Nephron (organoid): ENCODE measurements at regions not wholly inside any gene's neighbourhood (a gene's known extent, or its start where the extent isn't known, plus 50 kb on each side); places are given as distances from the start of the nearest gene placed in this dataset.

Experiments
- H3K27ac Mint-ChIP-seq, 3 experiments: 2 replicates each; pipeline ENCODE4 v1.8.0; 2020; ENCODE audit warnings: mixed read lengths in 3 of 3, mild to moderate bottlenecking in 2 of 3, moderate library complexity in 1 of 3
- H3K27me3 Mint-ChIP-seq: 2 replicates; pipeline ENCODE4 v1.8.0; 2021; ENCODE audit warnings: low read depth, mild to moderate bottlenecking, moderate library complexity, mixed read lengths
- H3K36me3 Mint-ChIP-seq: 2 replicates; pipeline ENCODE4 v1.8.0; 2020; ENCODE audit warnings: low read depth, mixed read lengths
- H3K4me1 Mint-ChIP-seq: 2 replicates; pipeline ENCODE4 v1.8.0; 2020; ENCODE audit warnings: mixed read lengths
- H3K4me3 Mint-ChIP-seq, 3 experiments: 2 replicates each; pipeline ENCODE4 v1.8.0; 2020; ENCODE audit warnings: mild to moderate bottlenecking in 3 of 3, mixed read lengths in 3 of 3, moderate library complexity in 2 of 3
- H3K9me3 Mint-ChIP-seq: 2 replicates; pipeline ENCODE4 v1.8.0; 2020; ENCODE audit warnings: mixed read lengths
- TF ChIP-seq, protein P1 (sequence below), 3 experiments: fragments of 200-600 bp; sonication (generic); IDR thresholded peaks; one replicate each; pipeline ENCODE4 v1.5.0; 2021; ENCODE audit warnings: antibody characterized with exemption in 3 of 3; ENCODE audit not compliant: unreplicated experiment in 3 of 3

DNA sequence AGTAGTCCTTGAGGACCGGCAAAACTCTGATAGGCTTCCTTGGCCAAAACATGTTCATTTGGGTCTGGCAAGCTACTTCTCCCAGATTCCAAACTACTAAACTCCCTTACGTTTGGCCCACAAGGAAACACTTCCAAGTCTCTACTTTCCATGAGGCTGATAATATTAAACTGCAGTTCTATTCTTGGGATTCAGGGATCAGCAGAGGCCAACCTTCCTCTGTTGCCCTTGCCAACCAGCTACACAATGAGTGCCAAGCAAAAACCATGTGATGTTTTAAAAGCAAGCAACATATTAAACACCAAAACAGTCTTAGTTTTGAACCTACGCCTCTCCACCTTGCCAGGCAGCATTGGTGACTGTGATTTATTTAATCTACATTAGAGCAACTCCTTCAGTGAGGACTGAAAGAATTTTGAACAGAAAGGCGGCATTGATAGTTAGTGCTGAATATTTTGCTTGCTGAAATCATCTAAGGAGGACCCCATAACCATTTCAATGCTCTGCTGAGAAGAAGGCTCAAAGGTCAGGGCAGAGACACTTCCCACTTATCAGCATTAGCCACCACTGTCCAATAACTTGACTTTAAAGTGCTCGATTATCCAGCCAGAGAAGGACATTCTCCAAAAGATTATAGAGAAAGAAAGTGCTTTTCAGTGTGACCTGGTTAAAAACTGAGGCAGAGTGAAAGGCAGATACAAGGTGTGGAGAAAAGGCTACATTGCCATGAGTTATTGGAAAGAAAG lies 287.1 kb downstream of the TBC1D4 start:
- Mint-ChIP-seq H3K27me3 (no peaks in the 10 kb centered on the region), H3K9me3 (no peaks in the 10 kb centered on the region)

DNA sequence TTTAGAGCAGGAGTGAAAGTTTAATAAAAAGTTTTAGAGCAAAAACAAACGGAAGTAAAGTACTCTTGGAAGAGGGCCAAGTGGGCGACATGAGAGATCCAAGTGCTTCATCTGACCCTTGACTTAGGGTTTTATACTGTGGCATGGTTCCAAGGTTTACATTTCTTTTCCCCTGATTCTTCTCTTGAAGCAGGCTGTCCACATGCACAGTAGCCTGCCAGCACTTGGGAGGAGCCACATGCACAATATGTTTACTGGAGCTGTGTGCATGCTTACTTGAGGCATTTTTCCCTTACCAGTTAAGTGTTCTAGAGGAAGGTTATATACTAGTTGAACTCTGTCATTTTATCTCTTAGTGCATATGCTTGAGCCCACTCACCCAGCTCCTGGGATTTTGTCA lies 295.6 kb downstream of the TBC1D4 start:
- Mint-ChIP-seq H3K36me3 (peaks cover 9% of the 10 kb centered on the region), H3K4me1 (peaks cover 32% of the 10 kb centered on the region), H3K27me3 (no peaks in the 10 kb centered on the region), H3K4me3 (no peak overlapping the region), H3K9me3 (peaks cover 33% of the 10 kb centered on the region), H3K27ac (peak overlapping the region; percentile 5 to 59 (median 15))
- TF ChIP-seq, protein P1, sequence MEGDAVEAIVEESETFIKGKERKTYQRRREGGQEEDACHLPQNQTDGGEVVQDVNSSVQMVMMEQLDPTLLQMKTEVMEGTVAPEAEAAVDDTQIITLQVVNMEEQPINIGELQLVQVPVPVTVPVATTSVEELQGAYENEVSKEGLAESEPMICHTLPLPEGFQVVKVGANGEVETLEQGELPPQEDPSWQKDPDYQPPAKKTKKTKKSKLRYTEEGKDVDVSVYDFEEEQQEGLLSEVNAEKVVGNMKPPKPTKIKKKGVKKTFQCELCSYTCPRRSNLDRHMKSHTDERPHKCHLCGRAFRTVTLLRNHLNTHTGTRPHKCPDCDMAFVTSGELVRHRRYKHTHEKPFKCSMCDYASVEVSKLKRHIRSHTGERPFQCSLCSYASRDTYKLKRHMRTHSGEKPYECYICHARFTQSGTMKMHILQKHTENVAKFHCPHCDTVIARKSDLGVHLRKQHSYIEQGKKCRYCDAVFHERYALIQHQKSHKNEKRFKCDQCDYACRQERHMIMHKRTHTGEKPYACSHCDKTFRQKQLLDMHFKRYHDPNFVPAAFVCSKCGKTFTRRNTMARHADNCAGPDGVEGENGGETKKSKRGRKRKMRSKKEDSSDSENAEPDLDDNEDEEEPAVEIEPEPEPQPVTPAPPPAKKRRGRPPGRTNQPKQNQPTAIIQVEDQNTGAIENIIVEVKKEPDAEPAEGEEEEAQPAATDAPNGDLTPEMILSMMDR (IDR thresholded peaks at IDR 0.05; ENCODE audit: unreplicated experiment in 3 of 3) = no peak

More for the DNA sequence above, 287.1 kb downstream of the TBC1D4 start:
- Mint-ChIP-seq H3K4me3 (no peak overlapping the region), H3K27ac (peak overlapping the region; percentile 32 to 92 (median 85)), H3K4me1 (peaks cover 51% of the 10 kb centered on the region), H3K36me3 (no peaks in the 10 kb centered on the region)
- TF ChIP-seq, protein P1 (IDR thresholded peaks at IDR 0.05; ENCODE audit: unreplicated experiment in 3 of 3) = no peak

DNA sequence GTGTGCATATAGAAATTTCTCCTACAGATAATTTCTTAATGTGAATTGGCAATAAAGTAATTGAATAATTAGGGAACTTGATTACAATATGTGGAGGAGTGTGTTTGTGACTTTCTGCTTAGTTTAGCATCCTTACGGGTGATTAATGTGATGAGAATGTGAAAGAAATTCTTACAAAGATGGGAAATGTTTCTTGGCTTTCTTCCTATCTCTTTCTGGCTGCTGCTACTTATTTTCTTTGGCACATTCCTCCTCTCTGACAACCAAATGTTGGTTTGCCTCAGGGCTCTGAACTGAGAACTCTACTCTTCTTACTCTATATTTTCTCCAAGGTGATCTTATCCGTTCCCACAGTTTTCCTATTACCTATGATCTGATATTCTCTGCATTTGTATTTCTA lies 300.1 kb downstream of the TBC1D4 start:
- H3K27ac Mint-ChIP-seq = peak overlapping the region; percentile 5 to 37 (median 32)

DNA sequence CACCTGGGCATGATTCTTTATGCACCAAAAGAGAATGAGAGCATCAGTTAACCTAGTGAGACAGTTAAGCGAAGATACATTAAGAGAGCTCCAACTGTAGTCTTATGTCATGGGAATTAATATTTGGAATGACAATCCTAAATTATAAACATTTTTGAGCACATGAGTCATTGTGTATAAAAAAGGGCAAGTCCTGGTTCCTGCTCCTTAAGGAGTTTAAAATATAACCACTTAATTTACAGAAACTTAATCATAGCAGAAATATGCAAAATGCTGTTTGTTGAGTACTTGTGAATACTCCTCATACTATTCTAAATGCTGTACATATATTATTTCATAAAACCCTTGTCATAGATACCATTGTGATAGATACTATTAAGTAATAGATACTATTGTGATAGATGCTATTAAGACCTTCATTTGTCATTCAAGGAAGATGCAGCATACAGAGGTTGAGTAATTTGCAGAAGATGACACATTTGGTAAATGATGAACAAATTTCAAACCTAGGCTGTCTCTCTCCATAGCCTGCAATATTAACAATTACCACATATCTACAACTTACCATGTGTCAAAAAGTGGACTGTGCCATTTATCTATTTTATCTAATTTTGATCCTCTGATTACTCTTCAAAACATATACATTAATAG lies 301.0 kb downstream of the TBC1D4 start:
- Mint-ChIP-seq H3K9me3 (peaks cover 27% of the 10 kb centered on the region), H3K4me1 (peaks cover 23% of the 10 kb centered on the region), H3K27me3 (no peaks in the 10 kb centered on the region), H3K4me3 (no peak overlapping the region), H3K36me3 (peaks cover 9% of the 10 kb centered on the region), H3K27ac (peak overlapping the region in 2 of 3 experiments; percentile 37 to 58)
- TF ChIP-seq, protein P1 (IDR thresholded peaks at IDR 0.05; ENCODE audit: unreplicated experiment in 3 of 3) = no peak

More for the DNA sequence above, 300.1 kb downstream of the TBC1D4 start:
- Mint-ChIP-seq H3K4me3 (no peak overlapping the region), H3K9me3 (peaks cover 25% of the 10 kb centered on the region), H3K4me1 (peaks cover 33% of the 10 kb centered on the region), H3K36me3 (peaks cover 9% of the 10 kb centered on the region), H3K27me3 (no peaks in the 10 kb centered on the region)
- TF ChIP-seq, protein P1 (IDR thresholded peaks at IDR 0.05; ENCODE audit: unreplicated experiment in 3 of 3) = no peak

DNA sequence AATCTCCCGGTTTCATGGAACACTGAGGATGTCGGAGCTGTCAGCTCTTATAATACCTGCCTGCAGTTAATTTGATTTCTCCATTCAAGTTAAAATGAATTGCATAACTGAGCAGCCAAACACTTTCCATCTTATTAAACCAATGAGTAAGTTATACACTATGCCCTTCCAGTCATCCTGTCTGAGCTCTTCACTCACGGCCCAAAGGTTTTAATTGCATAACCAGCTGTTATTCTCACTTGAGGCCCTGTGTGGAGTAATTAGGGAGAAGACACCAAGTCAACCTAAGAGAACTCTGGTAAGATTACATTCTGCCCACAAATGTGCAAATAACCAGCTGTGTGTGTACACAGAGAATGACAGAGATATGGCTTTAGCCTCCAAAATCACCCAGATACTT lies 303.5 kb downstream of the TBC1D4 start:
- peaks cover 18% of the 10 kb centered on the region for H3K4me1 Mint-ChIP-seq
- no peaks in the 10 kb centered on the region for H3K36me3 Mint-ChIP-seq
- peaks cover 13% of the 10 kb centered on the region for H3K9me3 Mint-ChIP-seq
- H3K27me3 Mint-ChIP-seq = no peaks in the 10 kb centered on the region
- H3K27ac Mint-ChIP-seq = no peak overlapping the region
- no peak overlapping the region for H3K4me3 Mint-ChIP-seq
- TF ChIP-seq, protein P1 (IDR thresholded peaks at IDR 0.05; ENCODE audit: unreplicated experiment in 3 of 3) = no peak
